MM.1S (cell line): ENCODE measurements at regions not wholly inside any gene's neighbourhood (a gene's known extent, or its start where the extent isn't known, plus 50 kb on each side); places are given as distances from the start of the nearest gene placed in this dataset.

Source experiments
- EZH2 ChIP-seq: fragments of 300-600 bp; sonication (generic); optimal IDR thresholded peaks from 2 replicates; pipeline ENCODE3; 2017; ENCODE audit warnings: low read depth, mild to moderate bottlenecking, antibody characterized with exemption, low read length, mixed read lengths
- EZH2phosphoT487 ChIP-seq: fragments of 300-600 bp; sonication (generic); IDR thresholded peaks from 2 replicates; pipeline ENCODE4 v1.6.1; 2018; ENCODE audit warnings: antibody characterized with exemption, low read length
- TF ChIP-seq, protein P1 (sequence below): fragments of 300-600 bp; sonication (generic); IDR thresholded peaks from 2 replicates; pipeline ENCODE4 v1.5.1; 2016; ENCODE audit warnings: antibody characterized with exemption, low read length, mixed read lengths

DNA sequence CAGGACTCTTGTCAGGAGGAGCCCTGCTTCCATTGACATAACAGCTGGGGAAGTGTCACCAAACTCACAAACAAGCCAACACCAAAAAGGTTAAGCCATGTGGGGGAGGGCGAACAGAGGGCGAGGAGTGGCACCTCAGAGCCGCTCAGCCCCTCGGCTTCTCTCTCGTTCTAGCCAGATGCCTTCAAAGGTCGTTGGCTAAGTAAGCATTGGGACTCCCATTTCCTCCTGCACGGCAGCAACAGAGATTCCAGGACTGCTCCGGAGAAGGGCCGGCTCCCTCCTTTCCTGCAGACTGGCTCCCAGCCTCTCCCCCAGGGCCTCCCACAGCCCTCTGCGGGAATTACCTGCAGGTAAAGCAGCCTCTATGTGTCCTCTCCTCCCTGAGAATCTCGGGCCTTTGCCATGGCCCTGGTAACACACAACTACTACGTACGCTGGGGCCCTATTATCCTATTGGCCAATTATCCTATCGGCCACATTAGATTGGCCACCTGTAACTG lies 52.1 kb upstream of the RNU6ATAC start:
- TF ChIP-seq, protein P1, sequence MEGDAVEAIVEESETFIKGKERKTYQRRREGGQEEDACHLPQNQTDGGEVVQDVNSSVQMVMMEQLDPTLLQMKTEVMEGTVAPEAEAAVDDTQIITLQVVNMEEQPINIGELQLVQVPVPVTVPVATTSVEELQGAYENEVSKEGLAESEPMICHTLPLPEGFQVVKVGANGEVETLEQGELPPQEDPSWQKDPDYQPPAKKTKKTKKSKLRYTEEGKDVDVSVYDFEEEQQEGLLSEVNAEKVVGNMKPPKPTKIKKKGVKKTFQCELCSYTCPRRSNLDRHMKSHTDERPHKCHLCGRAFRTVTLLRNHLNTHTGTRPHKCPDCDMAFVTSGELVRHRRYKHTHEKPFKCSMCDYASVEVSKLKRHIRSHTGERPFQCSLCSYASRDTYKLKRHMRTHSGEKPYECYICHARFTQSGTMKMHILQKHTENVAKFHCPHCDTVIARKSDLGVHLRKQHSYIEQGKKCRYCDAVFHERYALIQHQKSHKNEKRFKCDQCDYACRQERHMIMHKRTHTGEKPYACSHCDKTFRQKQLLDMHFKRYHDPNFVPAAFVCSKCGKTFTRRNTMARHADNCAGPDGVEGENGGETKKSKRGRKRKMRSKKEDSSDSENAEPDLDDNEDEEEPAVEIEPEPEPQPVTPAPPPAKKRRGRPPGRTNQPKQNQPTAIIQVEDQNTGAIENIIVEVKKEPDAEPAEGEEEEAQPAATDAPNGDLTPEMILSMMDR, result no peak
- TF ChIP-seq EZH2 (no peak), EZH2phosphoT487 (no peak)
